H1 (cell line): ENCODE measurements at regions not wholly inside any gene's neighbourhood (a gene's known extent, or its start where the extent isn't known, plus 50 kb on each side); places are given as distances from the start of the nearest gene placed in this dataset.

Experiments used
- CBX8 ChIP-seq: fragments of 300-800, 300-1000 bp; sonication (generic); IDR thresholded peaks from 2 replicates; pipeline ENCODE4 v1.7.1; 2016; ENCODE audit warnings: low read depth, low read length, borderline replicate concordance
- HDAC2 ChIP-seq, 2 experiments: fragments of 300-600 bp in 1 of 2; sonication (generic) in 1 of 2; IDR thresholded peaks; 2 replicates each; pipeline ENCODE4 v1.6.1; 2011 to 2012; ENCODE audit warnings: low read depth in 2 of 2, low read length in 2 of 2, mild to moderate bottlenecking in 2 of 2, moderate library complexity in 2 of 2, borderline replicate concordance in 1 of 2, inconsistent platforms in 1 of 2
- HDAC6 ChIP-seq: IDR thresholded peaks from one replicate; pipeline ENCODE4 v1.7.1; 2012; ENCODE audit warnings: low read depth, mild to moderate bottlenecking, inconsistent platforms, low read length, moderate library complexity
- SIX5 ChIP-seq: IDR thresholded peaks from 2 replicates; pipeline ENCODE4 v1.6.1; 2011; ENCODE audit warnings: mild to moderate bottlenecking, low read depth, low read length

DNA sequence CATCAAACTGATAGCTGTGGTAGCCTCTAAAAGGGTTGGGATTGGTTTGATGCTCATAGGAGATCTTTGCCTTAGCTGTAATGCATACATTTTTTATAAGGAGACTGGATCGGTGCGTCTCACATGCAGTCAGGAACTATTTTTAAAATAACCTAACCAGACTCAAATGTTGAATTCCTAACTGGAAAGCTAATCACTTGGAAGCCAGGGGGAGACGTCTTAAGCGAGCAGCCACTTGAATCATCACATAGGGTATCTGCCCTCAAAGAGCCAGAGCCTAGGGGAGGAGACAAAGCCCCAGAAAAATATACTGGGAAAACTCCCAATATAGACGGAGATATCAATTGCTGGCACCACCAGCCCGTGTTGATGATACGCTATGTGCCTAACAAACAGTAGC lies 61.7 kb upstream of the PUM1 start (continued):
- TF ChIP-seq HDAC2 (IDR thresholded peaks at IDR 0.05; ENCODE audit: borderline replicate concordance in 1 of 2, low read depth in 2 of 2, low read length in 2 of 2) (no peak), HDAC6 (no peak), CBX8 (no peak), SIX5 (no peak)
